Calu3 (cell line): ENCODE measurements at regions not wholly inside any gene's neighbourhood (a gene's known extent, or its start where the extent isn't known, plus 50 kb on each side); places are given as distances from the start of the nearest gene placed in this dataset.

Experiments used
- BruUV-seq: library from RNA; stranded (reverse); fragments of 400-500 nt; replicated peaks from 2 replicates; lab custom pipeline; 2021; lab: Mats Ljungman, UMichigan
- CTCF ChIA-PET: fragments of 300-600 bp; sonication (Branson Sonifier 250); formaldehyde crosslinking; loops from one replicate; lab custom pipeline; 2022; ENCODE audit warnings: antibody characterized with exemption; lab: Charles Lee
- DNase-seq: peaks from one replicate; pipeline ENCODE4 v3.0.0; 2022
- H3K27ac Mint-ChIP-seq: one replicate; pipeline ENCODE4 v1.8.0; 2022; ENCODE audit warnings: mixed read lengths; ENCODE audit not compliant: unreplicated experiment
- H3K27me3 Mint-ChIP-seq: one replicate; pipeline ENCODE4 v1.8.0; 2022; ENCODE audit warnings: mixed read lengths; ENCODE audit not compliant: unreplicated experiment
- H3K36me3 Mint-ChIP-seq: one replicate; pipeline ENCODE4 v1.8.0; 2022; ENCODE audit warnings: mild to moderate bottlenecking, moderate library complexity, mixed read lengths; ENCODE audit not compliant: insufficient read depth, unreplicated experiment
- H3K4me1 Mint-ChIP-seq: one replicate; pipeline ENCODE4 v1.8.0; 2022; ENCODE audit warnings: mild to moderate bottlenecking, low read depth, mixed read lengths; ENCODE audit not compliant: unreplicated experiment
- H3K4me3 Mint-ChIP-seq: one replicate; pipeline ENCODE4 v1.8.0; 2022; ENCODE audit warnings: mild to moderate bottlenecking, low read depth, moderate library complexity, mixed read lengths; ENCODE audit not compliant: unreplicated experiment
- H3K9me3 Mint-ChIP-seq: one replicate; pipeline ENCODE4 v1.8.0; 2022; ENCODE audit warnings: low read depth, mixed read lengths; ENCODE audit not compliant: unreplicated experiment
- intact Hi-C: fragments of 100-400 bp; cut with micrococcal nuclease; formaldehyde crosslinking; loops from one replicate; pipeline ENCODE4 v1.10.0; 2022; ENCODE audit not compliant: unreplicated experiment
- TF ChIP-seq, protein P1 (sequence below): fragments of 200-600 bp; IDR thresholded peaks from one replicate; pipeline ENCODE4 v1.8.0; 2022; ENCODE audit warnings: antibody characterized with exemption; ENCODE audit not compliant: unreplicated experiment

DNA sequence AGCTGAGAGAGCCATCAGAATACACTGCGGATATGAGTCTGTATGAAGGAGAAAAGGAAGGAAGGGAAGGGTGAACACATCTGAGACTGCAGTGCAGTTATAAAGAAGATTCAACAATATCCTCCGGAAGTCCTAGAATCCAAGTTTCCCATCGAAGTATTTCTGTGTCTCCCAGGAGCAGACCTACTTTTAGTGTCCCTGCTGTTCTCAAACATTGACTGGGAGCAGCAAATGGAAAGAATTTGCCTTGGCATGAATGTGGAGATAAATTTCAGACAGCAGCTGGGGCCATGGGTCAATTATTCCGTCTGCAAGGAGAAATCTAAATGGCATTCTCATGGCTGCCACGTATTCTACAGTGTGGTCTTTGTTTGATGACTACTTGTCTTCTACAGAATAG lies 478.1 kb upstream of the SMC2 start:
- Mint-ChIP-seq H3K9me3 (peaks cover 5% of the 10 kb centered on the region), H3K27me3 (no peaks in the 10 kb centered on the region), H3K27ac (no peak overlapping the region), H3K4me1 (no peaks in the 10 kb centered on the region), H3K4me3 (no peak overlapping the region), H3K36me3 (no peaks in the 10 kb centered on the region)
- CTCF ChIA-PET = no interaction called here
- DNase-seq = no peak
- TF ChIP-seq, protein P1, sequence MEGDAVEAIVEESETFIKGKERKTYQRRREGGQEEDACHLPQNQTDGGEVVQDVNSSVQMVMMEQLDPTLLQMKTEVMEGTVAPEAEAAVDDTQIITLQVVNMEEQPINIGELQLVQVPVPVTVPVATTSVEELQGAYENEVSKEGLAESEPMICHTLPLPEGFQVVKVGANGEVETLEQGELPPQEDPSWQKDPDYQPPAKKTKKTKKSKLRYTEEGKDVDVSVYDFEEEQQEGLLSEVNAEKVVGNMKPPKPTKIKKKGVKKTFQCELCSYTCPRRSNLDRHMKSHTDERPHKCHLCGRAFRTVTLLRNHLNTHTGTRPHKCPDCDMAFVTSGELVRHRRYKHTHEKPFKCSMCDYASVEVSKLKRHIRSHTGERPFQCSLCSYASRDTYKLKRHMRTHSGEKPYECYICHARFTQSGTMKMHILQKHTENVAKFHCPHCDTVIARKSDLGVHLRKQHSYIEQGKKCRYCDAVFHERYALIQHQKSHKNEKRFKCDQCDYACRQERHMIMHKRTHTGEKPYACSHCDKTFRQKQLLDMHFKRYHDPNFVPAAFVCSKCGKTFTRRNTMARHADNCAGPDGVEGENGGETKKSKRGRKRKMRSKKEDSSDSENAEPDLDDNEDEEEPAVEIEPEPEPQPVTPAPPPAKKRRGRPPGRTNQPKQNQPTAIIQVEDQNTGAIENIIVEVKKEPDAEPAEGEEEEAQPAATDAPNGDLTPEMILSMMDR = no peak
- no TSS peak for BruUV-seq
- intact Hi-C loops = no loop called here

DNA sequence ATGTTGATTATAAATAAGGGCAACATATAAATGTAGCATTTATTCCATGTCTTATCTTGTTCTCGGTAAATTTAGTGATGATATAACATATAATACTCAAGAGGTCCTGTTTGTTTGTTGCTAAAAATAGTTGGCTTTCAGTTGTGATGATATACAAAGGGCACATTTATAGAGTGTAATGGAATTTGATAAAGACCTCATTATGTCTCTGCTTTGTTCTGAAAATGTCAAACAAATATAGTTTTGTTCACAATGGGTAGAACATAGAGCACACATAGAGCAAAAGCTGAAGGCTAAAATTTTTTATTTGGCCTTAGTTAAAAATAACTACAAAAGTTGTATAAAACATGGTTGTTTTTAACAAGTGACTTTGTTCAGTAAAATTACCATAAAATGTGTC lies 477.1 kb upstream of the SMC2 start:
- no peak overlapping the region for H3K27ac Mint-ChIP-seq
- CTCF ChIA-PET = no interaction called here
- H3K4me3 Mint-ChIP-seq = no peak overlapping the region
- TF ChIP-seq, protein P1 = no peak
- H3K4me1 Mint-ChIP-seq = no peaks in the 10 kb centered on the region
- H3K36me3 Mint-ChIP-seq = no peaks in the 10 kb centered on the region
- peaks cover 7% of the 10 kb centered on the region for H3K9me3 Mint-ChIP-seq
- intact Hi-C loops = no loop called here
- DNase-seq = no peak
- BruUV-seq = no TSS peak
- H3K27me3 Mint-ChIP-seq = no peaks in the 10 kb centered on the region

DNA sequence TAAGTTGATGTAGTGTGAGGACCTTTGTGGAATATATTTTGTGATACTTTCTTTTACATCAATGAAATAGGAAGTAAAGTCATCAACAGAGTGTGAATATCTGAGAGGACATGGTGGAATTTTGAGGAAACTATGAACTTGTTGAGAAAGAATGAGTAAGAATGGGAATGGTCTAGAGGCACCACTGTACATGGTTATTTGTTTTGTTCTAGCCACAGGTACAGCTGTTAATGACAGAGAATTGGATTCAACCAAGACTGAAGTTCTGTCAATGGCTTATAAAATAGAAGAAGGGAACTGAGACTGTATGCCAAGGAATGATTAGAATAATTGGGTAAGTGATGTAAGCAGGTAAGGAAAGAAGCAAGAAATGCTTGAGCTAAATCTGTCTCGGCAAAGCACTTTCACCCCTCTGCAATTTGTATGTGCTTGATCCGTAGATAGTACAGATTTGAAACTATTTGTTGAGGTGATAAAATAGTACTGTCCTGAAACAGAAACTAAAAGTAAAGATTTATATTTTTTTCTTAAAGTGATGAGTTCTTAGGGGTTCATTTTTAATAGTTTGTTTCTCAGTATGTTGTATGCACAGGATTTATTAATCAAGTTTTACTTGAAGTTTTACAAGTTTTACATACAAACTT lies 468.8 kb upstream of the SMC2 start:
- no peaks in the 10 kb centered on the region for H3K27me3 Mint-ChIP-seq
- CTCF ChIA-PET = no interaction called here
- no peaks in the 10 kb centered on the region for H3K4me1 Mint-ChIP-seq
- no peak overlapping the region for H3K27ac Mint-ChIP-seq
- no peak overlapping the region for H3K4me3 Mint-ChIP-seq
- H3K36me3 Mint-ChIP-seq = no peaks in the 10 kb centered on the region
- intact Hi-C loops = loop anchor here (10.0 kb wide), 1 partner anchor 60 kb away; no protein-coding TSS in a partner anchor
- no peak for DNase-seq
- peaks cover 8% of the 10 kb centered on the region for H3K9me3 Mint-ChIP-seq
- TF ChIP-seq, protein P1 = no peak
- BruUV-seq = no TSS peak

DNA sequence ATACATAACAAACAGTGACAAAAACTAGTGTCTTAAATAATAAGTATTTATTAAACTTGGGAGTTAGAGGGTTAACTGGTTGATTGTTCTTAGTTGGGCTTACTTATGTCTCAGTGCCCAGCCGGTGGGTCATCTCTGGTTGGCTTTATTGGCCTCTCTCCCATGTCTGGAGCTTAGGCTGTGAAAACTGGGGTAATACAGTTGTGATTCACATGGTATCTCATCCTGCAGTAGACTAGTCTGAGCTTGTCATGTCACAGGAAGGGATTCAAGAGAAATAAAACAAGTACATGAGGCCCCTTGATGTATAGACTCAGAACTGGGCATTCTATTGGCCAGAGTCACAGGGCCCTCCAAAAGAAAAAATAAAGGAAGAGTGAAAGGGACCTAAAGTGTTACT lies 466.4 kb upstream of the SMC2 start:
- intact Hi-C loops = loop anchor here (10.0 kb wide), 1 partner anchor 63 kb away; no protein-coding TSS in a partner anchor
- Mint-ChIP-seq H3K4me1 (no peaks in the 10 kb centered on the region), H3K36me3 (no peaks in the 10 kb centered on the region), H3K9me3 (peaks cover 10% of the 10 kb centered on the region), H3K27ac (no peak overlapping the region), H3K27me3 (no peaks in the 10 kb centered on the region), H3K4me3 (no peak overlapping the region)
- no peak for DNase-seq
- TF ChIP-seq, protein P1 = no peak
- BruUV-seq = no TSS peak
- CTCF ChIA-PET = no interaction called here
